ENCODE measurements at regions not wholly inside any gene's neighbourhood (a gene's known extent, or its start where the extent isn't known, plus 50 kb on each side); places are given as distances from the start of the nearest gene placed in this dataset.

GRCh38 chr22:49576241-49577141 lies 251.2 kb downstream of the BRD1 start:
- TF ChIP-seq, protein P1, sequence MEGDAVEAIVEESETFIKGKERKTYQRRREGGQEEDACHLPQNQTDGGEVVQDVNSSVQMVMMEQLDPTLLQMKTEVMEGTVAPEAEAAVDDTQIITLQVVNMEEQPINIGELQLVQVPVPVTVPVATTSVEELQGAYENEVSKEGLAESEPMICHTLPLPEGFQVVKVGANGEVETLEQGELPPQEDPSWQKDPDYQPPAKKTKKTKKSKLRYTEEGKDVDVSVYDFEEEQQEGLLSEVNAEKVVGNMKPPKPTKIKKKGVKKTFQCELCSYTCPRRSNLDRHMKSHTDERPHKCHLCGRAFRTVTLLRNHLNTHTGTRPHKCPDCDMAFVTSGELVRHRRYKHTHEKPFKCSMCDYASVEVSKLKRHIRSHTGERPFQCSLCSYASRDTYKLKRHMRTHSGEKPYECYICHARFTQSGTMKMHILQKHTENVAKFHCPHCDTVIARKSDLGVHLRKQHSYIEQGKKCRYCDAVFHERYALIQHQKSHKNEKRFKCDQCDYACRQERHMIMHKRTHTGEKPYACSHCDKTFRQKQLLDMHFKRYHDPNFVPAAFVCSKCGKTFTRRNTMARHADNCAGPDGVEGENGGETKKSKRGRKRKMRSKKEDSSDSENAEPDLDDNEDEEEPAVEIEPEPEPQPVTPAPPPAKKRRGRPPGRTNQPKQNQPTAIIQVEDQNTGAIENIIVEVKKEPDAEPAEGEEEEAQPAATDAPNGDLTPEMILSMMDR (IDR thresholded peaks at IDR 0.05) = no peak
- TF ChIP-seq POLR2A (IDR thresholded peaks at IDR 0.05) = no peak

Data from adrenal gland (tissue), 5 donors.